ENCODE measurements at regions not wholly inside any gene's neighbourhood (a gene's known extent, or its start where the extent isn't known, plus 50 kb on each side); places are given as distances from the start of the nearest gene placed in this dataset.

DNA sequence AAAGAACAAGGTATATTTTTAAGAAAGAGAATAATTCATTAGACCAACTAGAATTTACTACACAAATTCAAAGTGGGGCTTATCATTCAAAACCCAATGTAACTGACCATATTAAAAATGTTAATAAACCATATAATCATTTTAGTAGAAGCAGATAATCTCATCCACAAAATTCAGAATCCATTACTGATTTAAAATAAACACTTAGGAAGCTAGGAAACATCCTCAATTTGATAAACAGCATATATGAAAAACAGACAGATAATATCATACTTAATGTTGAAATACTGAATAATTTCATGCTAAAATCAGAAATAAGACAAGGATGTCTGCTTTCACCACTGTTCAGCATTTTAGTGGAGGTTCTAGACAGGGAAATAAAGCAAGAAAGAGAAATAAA, 902.8 kb upstream of the PHF14 start:
- no peak for DNase-seq

DNA sequence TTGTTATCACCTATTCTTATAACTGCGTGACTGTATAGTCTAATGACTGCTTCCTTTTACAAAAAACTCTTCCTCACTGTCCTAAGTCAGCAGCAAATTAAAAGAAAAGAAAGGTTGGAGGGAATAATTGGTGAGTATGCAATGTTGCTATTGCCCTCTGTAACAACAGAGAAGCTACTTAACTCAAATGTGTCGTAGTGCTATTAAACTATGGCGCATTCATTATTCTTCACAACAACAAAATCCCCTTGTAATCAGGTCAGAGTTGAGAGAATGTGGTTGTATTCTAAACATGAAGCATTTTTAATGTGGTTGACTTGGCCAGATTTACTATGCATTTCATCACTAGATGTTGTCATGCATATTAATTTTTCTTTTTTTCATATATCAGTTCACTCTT, 897.8 kb upstream of the PHF14 start:
- DNase-seq: no peak

DNA sequence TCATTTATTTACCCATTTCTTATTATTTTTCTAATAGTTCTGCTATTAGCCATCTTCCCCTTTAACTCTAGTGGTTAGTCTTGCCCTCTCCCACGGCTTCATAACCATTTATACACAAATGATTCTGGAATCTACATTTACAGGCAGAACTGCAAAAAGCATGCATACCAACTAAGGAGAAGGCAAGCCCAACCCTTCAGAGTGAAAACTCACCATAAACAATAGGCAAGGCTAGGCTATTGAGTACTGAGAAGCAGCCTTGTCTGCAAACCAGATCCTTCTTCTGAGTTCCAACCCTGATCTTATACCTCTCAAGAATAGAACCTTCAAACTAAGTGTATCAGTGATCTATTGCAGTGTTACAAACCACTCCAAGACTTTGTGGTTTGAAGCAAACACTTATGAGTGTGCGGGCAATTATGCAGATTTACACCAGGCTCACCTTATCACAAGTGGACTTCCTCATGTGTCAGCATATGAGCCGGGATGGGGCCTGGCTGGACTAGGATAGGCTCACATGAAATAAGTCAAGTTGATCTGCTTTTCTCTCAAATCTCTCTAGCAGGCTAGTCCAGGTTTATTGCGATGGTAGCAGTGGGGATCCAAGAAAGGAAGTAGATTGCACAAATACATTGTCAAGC, 896.9 kb upstream of the PHF14 start:
- DNase-seq: peak; percentile 2

DNA sequence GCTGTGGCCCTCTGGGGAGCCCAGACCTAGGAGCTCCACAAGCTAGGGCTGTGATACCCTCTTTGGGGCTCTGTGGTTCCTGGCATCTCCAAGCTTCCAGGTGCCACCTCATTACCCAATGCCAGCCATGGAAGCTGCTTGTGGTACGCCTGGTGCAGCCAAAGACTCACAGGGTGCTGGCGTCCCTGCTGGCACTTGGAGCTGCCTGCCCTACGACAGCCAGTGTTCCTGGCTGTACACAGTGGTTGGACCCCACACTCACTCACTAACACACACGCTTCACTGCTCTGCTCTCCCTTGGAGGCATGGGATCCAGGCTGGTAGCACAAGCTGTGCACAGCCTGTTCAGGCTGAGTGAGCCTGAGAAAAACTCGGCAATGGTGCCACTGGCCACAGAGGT, 894.1 kb upstream of the PHF14 start:
- DNase-seq: no peak

- no peak for DNase-seq
These were observed 890.8 kb upstream of the PHF14 start for GRCh38 chr7:10082896-10083295.

- DNase-seq: no peak
These were observed 889.9 kb upstream of the PHF14 start for GRCh38 chr7:10083766-10084165.

- no peak for DNase-seq
These were observed 888.4 kb upstream of the PHF14 start for GRCh38 chr7:10085231-10085630.

GRCh38 chr7:10100572-10100971, 873.1 kb upstream of the PHF14 start:
- no peak for DNase-seq

DNA sequence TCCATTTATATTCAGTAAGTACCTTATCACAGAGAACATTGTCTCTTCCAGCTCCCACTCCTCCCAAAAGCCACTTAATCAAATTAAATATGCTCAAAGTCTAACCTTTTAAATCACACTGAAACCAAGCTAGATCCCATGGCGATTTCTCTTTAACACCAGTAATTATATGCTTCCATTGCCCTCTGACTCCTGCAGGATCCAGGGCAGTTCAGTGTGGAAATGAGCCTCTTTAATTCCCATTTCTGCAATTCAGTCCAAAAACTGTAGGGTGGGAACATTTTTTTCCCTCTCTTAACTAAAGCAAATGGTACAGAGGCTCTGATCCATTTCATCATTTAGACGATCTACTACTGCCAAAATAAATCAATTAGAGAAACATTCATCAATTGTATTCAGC, 872.3 kb upstream of the PHF14 start:
- DNase-seq: no peak

DNA sequence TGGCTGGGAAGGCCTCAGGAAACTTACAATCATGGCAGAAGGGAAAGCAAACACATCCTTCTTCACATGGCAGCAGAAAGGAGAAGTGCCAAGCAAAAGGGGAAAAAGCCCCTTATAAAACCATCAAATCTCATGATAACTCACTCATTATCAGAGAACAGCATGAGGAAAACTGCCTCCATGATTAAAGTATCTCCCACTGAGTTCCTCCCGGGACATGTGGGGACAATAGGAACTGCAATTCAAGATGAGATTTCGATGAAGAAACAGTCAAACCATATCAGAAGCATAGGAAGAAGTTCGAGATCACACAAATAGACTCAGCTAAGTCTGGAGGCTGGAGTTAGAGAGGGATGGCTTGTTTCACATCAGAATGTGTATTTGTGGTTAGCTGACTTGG, 869.4 kb upstream of the PHF14 start:
- no peak for DNase-seq

GRCh38 chr7:10106609-10107008, 867.1 kb upstream of the PHF14 start:
- DNase-seq: no peak

- DNase-seq: no peak
These were observed 857.2 kb upstream of the PHF14 start for GRCh38 chr7:10116511-10116910.

DNA sequence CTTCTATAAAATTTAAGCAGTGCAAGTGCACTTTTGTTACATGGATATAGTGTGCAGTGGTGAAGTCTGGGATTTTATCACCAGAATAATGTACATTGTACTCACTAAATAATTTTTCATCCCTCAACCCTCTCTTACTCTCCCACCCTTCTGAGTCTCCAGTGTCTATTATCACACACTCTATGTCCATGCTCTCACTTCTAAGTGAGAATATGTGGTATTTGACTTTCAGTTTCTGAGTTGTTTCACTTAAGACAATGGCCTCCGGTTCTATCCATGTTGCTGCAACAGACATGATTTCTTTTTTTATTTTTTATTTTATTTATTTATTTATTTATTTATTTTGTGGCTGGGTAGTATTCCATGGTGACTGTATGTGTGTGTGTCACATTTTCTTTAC, 855.9 kb upstream of the PHF14 start:
- no peak for DNase-seq

GRCh38 chr7:10120936-10121335, 852.7 kb upstream of the PHF14 start:
- no peak for DNase-seq

DNA sequence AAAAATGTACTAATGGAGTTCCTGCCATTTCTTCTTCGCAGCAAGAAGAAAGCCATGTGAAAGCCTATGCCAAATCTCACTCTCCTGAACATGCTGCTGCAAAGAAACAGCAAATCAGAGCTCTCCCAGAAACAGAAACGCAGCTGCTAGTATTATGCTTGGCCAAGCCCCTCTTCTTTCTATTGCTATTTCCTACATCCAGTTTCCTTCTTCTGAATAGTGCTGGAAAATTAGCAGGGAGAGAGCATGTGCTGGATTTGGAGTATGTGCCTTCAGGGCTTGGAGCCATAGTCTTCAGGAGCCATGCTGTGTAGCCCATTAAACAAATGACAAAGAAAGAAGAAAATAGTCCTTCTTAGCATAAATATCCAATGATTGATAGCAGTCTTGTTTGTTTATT, 852.0 kb upstream of the PHF14 start:
- DNase-seq: no peak

DNA sequence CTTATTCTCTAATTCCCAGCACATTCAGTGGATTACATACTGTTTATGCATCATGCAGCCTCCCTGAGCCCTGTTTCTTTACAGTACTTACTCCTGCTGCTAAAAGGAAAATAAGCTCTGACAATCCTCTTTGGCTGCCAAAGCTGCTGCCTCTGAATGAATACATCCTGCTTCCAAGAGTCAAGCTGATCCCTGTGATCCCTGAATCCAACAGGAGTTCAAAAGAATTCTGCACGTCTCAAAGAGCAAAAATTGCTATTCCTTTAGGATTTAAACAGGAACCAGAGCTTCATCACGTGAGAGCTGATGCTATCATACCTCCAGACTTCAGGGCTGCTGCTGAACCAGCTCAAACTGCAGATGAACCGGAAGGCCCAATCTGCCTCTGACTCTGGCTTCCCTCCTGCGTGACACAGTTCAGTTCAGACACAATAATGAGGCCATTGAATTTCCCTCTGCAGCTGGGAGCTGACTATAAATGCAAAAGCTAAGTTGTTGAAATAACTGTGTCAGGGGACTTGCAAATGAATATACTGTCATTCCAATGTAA, 851.0 kb upstream of the PHF14 start:
- peak; percentile 18 for DNase-seq

- no peak for DNase-seq
These were observed 844.9 kb upstream of the PHF14 start for GRCh38 chr7:10128748-10129147.

GRCh38 chr7:10138087-10138854, 835.4 kb upstream of the PHF14 start:
- DNase-seq: no peak

DNA sequence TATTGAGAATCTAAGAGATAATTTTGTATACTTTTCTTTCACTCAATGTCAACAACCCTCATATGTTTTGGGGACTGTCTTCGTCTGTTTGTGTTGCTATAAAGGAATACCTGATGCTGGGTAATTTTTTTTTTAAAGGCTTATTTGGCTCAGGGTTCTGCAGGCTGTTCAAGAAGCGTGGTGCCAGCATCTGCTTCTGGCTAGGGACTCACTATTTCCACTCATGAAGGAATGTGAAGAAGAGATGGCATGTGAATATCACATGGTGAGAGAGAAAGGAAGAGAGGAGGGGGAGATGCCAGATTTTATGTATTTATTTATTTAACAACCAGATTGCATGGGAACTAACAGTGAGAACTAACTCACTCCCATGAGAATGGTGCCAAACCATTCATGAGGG, 827.4 kb upstream of the PHF14 start:
- no peak for DNase-seq

DNA sequence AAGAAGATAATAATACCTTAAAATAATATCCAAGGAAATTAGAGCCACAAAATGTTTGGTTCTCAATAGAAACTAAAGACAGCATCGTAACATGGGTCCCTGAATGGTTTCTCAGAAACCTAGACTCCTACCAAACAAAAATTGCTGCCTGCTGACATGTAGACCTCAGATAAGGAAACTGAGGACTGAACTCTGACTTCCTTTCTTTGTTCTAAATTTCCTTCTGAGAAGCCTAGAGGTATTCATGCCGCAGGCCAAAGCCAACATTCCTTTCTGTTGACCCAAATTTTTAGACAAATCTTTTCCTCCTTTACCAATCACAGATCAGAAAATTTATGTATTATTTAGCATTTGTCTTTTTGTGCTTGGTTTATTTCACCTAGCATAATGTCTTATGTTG, 816.7 kb upstream of the PHF14 start:
- DNase-seq: no peak

GRCh38 chr7:10181996-10182395, 791.7 kb upstream of the PHF14 start:
- peak; percentile 62 for DNase-seq

DNA sequence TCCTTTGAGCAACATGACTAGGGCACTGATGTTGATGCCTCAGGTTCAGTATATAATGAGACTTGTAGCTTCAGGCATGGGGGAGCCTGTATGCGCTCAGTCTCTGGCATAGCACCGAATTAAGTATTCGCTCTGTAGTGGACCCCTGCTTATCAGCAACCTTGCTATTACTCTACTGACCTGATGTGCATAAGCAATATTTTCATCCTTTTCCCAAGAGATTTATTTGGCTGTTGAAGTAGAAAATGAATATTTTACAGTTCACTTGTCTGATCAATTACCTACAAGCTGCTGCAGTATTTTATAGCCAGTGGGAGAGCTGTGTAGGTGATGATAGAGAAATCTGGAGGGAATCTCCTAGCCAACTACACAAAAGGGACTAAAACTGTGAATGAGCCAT, 781.6 kb upstream of the PHF14 start:
- no peak for DNase-seq

DNA sequence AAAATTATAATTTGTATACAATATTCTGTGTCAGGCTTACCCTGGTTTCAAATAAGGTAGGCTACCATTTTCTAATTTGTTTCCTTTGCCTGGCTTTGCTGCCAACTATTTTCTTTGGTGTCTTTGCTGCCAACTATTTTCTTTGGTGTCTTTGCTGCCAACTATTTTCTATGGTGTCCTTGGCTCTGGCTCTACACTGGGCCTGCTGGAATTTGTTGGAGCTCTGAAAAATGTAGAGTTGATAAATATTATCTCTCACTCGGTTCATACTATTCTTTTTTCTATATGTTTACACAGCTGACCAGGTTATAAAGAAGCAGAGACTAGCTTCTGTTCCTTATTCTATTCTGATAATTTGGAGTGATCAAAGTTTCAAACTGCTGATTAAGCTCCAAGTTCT, 768.0 kb upstream of the PHF14 start:
- DNase-seq: no peak

- DNase-seq: no peak
These were observed 763.7 kb upstream of the PHF14 start for GRCh38 chr7:10210000-10210399.

DNA sequence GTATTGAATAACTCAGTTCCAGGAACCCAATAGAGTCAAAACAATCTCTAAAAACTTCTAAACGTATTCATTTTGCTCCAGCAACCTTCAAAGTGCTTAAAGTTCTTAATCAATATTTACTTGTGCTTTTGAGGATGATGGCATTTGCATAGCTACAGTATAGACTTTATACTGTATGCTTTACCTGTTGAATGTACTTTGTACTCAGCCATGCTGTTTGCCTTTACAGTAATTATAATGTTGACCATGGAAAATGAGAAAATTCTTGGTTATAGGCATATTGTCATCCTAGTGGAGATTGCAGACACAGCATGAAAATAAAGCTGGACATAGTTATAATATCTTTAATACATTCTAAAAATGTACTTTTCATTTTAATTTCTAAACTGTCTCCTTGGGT, 762.7 kb upstream of the PHF14 start:
- DNase-seq: no peak
